OCI-LY3 (cell line): ENCODE measurements at regions not wholly inside any gene's neighbourhood (a gene's known extent, or its start where the extent isn't known, plus 50 kb on each side); places are given as distances from the start of the nearest gene placed in this dataset.

Source experiments
- CTCF ChIP-seq: fragments of 200-600, 300-600 bp; sonication (generic); IDR thresholded peaks from 2 replicates; pipeline ENCODE4 v1.5.1; 2014; ENCODE audit warnings: antibody characterized with exemption, low read length, low read depth
- EZH2phosphoT487 ChIP-seq: fragments of 200-600 bp; shearing (Covaris generic); IDR thresholded peaks from 2 replicates; pipeline ENCODE4 v1.6.1; 2018; ENCODE audit warnings: antibody characterized with exemption, mixed run types, low read depth

DNA sequence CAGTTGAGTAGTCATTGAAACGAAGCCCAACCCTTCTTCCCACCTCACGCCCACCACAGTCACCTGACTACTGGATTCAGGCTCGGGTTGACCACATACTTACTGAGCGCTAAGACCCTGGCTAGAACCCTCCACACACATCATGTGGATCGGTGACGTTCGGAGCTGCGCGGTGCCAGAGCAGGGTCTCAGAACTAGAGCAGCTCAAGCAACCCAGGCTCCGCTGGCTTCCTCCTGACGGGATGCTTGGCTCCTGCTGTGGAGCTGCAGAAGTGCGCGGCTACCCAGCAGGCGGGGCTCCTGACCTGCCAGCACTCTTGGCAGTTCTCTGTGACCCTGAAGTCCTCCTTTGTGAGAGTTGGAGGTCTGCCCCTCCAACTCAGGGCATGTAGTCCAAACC lies 90.6 kb upstream of the MBOAT2 start:
- no peak for TF ChIP-seq CTCF
- TF ChIP-seq EZH2phosphoT487: no peak
